ENCODE measurements at regions not wholly inside any gene's neighbourhood (a gene's known extent, or its start where the extent isn't known, plus 50 kb on each side); places are given as distances from the start of the nearest gene placed in this dataset.

- H3K27me3 ChIP-seq (ENCODE audit: control insufficient read depth, insufficient read depth, low read length), result no peaks in the 10 kb centered on the region
- H3K36me3 ChIP-seq (ENCODE audit: control insufficient read depth, insufficient read depth, low read length), result no peaks in the 10 kb centered on the region
- no peak for ATAC-seq
- ChIA-PET CTCF (no interaction called here), POLR2A (no interaction called here)
- in situ Hi-C loops (cut with HindIII; ENCODE audit: low pct_unique_long_range_greater_than_20kb, low sequenced_read_pairs) (no loop called here), intact Hi-C loops (cut with micrococcal nuclease; ENCODE audit: unreplicated experiment) (no loop called here)
- BruUV-seq (replicated peaks), result no TSS peak
- 0 out of 2 replicates have a peak, but pooled peaks cover 3% of the 10 kb centered on the region for H3K9me3 ChIP-seq (ENCODE audit: control insufficient read depth, insufficient read depth, low read depth, low read length)
- no peak overlapping the region for H3K4me3 ChIP-seq (ENCODE audit: low read depth in 2 of 2, low read length in 2 of 2)
- no peak overlapping the region for H3K27ac ChIP-seq (ENCODE audit: low read length)
- H3K4me1 ChIP-seq (ENCODE audit: control insufficient read depth, insufficient read depth, low read length), result no peaks in the 10 kb centered on the region
- no peak for TF ChIP-seq SIN3A (IDR thresholded peaks at IDR 0.05; ENCODE audit: borderline replicate concordance, insufficient read depth, low read depth, low read length)
- no peak for TF ChIP-seq REST (IDR thresholded peaks at IDR 0.05; ENCODE audit: insufficient read depth in 1 of 2, low read depth in 2 of 2, low read length in 1 of 2)
- no peak for TF ChIP-seq CTCF (IDR thresholded peaks at IDR 0.05)
- no peak for TF ChIP-seq TCF7L2 (IDR thresholded peaks at IDR 0.05; ENCODE audit: low read depth, low read length)
- no peak for TF ChIP-seq POLR2AphosphoS5 (IDR thresholded peaks at IDR 0.05; ENCODE audit: low read depth, low read length)
- DNase-seq (ENCODE audit: low read depth, low spot score), result no peak
Observed at GRCh38 chr2:22003270-22003669, 879.5 kb downstream of the TDRD15 start.

GRCh38 chr2:22011048-22011447 is 887.3 kb downstream of the TDRD15 start:
- H3K27ac ChIP-seq (ENCODE audit: low read length), result no peak overlapping the region
- H3K36me3 ChIP-seq (ENCODE audit: control insufficient read depth, insufficient read depth, low read length), result no peaks in the 10 kb centered on the region
- no peak for TF ChIP-seq POLR2AphosphoS5 (IDR thresholded peaks at IDR 0.05; ENCODE audit: low read depth, low read length)
- no peak for TF ChIP-seq SIN3A (IDR thresholded peaks at IDR 0.05; ENCODE audit: borderline replicate concordance, insufficient read depth, low read depth, low read length)
- TF ChIP-seq REST (IDR thresholded peaks at IDR 0.05; ENCODE audit: insufficient read depth in 1 of 2, low read depth in 2 of 2, low read length in 1 of 2), result no peak
- no peak for TF ChIP-seq TCF7L2 (IDR thresholded peaks at IDR 0.05; ENCODE audit: low read depth, low read length)
- TF ChIP-seq CTCF (IDR thresholded peaks at IDR 0.05), result no peak
- H3K4me1 ChIP-seq (ENCODE audit: control insufficient read depth, insufficient read depth, low read length), result no peaks in the 10 kb centered on the region
- in situ Hi-C loops (cut with HindIII; ENCODE audit: low pct_unique_long_range_greater_than_20kb, low sequenced_read_pairs), result no loop called here
- no peak overlapping the region for H3K4me3 ChIP-seq (ENCODE audit: low read depth in 2 of 2, low read length in 2 of 2)
- DNase-seq (ENCODE audit: low read depth, low spot score) (no peak), ATAC-seq (no peak)
- BruUV-seq (replicated peaks), result no TSS peak
- POLR2A ChIA-PET, result no interaction called here
- no peaks in the 10 kb centered on the region for H3K27me3 ChIP-seq (ENCODE audit: control insufficient read depth, insufficient read depth, low read length)
- CTCF ChIA-PET, result no interaction called here
- H3K9me3 ChIP-seq (ENCODE audit: control insufficient read depth, insufficient read depth, low read depth, low read length), result no peaks in the 10 kb centered on the region
- intact Hi-C loops (cut with micrococcal nuclease; ENCODE audit: unreplicated experiment), result no loop called here

All from Panc1 (cell line).